ENCODE measurements at regions not wholly inside any gene's neighbourhood (a gene's known extent, or its start where the extent isn't known, plus 50 kb on each side); places are given as distances from the start of the nearest gene placed in this dataset.

DNA sequence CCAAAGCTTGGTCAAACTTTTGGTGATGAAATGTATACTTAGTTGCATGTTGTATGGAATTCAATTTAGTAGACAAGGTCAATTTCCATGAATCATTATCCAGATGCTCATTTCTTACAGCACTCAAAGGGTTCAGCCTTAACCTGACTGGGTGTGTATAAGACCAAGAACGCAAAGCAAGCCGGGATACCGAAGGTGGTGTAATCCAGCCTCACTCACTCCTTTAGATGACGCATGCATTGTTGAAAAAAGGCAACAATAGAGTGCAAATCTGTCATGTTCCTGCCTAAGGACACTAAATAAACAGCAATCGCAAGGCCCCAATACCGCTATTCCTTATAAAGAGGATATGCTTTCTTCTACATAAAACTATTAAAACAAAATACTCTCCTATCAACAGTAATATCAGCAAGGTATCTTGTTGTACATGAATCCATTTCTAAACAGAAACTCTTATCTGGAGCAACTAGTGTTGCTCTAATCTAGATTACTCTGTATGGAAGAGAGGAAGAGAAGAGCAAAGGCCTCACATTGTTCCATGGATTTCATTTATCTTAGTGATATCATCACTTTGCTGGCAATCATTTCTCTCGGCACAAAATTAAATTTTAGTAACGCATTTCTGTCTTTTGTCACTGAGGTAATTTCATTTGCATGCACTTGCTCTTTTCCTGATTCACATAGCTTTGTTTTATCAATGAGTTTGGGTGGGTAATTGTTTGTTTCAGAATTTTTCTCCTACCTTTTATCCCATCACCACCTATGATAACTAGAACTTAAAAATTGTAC is 96.2 kb downstream of the PLK2 start:
- TF ChIP-seq, protein P1, sequence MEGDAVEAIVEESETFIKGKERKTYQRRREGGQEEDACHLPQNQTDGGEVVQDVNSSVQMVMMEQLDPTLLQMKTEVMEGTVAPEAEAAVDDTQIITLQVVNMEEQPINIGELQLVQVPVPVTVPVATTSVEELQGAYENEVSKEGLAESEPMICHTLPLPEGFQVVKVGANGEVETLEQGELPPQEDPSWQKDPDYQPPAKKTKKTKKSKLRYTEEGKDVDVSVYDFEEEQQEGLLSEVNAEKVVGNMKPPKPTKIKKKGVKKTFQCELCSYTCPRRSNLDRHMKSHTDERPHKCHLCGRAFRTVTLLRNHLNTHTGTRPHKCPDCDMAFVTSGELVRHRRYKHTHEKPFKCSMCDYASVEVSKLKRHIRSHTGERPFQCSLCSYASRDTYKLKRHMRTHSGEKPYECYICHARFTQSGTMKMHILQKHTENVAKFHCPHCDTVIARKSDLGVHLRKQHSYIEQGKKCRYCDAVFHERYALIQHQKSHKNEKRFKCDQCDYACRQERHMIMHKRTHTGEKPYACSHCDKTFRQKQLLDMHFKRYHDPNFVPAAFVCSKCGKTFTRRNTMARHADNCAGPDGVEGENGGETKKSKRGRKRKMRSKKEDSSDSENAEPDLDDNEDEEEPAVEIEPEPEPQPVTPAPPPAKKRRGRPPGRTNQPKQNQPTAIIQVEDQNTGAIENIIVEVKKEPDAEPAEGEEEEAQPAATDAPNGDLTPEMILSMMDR (IDR thresholded peaks at IDR 0.05): no peak
- Histone ChIP-seq H3K27me3 (ENCODE audit: low read depth) (no peaks in the 10 kb centered on the region), H3K9me3 (no peaks in the 10 kb centered on the region), H3K4me3 (no peak overlapping the region), H3K36me3 (no peaks in the 10 kb centered on the region), H3K27ac (no peak overlapping the region), H3K4me1 (no peaks in the 10 kb centered on the region)
- DNase-seq: no peak
- intact Hi-C loops (cut with DNase I): no loop called here
- no peak for ATAC-seq

DNA sequence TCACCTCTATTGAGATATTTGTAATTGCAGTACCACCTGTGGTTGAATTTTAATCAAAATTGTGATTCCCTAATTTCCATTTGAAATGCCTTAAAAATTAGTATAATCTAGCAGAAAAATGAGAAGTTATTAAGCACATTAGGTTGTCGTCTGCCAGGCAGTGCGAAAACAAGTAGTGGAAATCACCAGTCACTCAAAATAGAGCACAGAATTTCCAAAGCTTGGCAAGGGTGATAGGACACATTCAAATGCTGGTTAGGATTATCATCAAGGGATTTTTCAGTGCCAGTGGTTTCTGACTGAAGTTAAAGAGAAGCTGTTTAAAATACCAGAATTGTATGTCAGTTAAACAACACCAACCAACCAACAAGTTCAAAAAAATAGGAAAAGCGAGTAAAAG is 97.8 kb downstream of the PLK2 start:
- H3K9me3 ChIP-seq: no peaks in the 10 kb centered on the region
- TF ChIP-seq, protein P1 (IDR thresholded peaks at IDR 0.05): no peak
- DNase-seq (no peak), ATAC-seq (no peak)
- intact Hi-C loops (cut with DNase I): no loop called here
- no peak overlapping the region for H3K4me3 ChIP-seq
- H3K27ac ChIP-seq: no peak overlapping the region
- H3K36me3 ChIP-seq: no peaks in the 10 kb centered on the region
- no peaks in the 10 kb centered on the region for H3K4me1 ChIP-seq
- no peaks in the 10 kb centered on the region for H3K27me3 ChIP-seq (ENCODE audit: low read depth)

DNA sequence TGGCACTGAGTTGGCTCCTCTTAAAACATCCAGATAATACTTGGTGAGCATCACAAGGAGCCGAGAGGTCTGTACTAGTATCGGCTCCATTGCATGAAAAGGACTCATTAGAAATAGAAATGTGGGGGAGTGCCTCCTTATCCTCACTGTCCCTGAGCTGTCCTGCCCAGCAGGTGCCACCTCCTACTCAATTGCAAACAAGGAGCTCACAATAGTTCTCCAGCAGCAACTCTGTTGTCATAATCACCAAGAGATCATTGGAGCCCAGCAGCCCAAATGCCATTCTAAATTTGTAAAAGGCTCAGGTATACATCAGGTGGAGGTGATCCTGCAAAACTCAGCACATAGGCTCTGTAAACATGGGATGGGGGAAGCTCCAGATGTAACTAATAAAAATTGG is 99.1 kb downstream of the PLK2 start:
- Histone ChIP-seq H3K27ac (no peak overlapping the region), H3K27me3 (ENCODE audit: low read depth) (no peaks in the 10 kb centered on the region), H3K36me3 (no peaks in the 10 kb centered on the region), H3K4me3 (no peak overlapping the region), H3K4me1 (no peaks in the 10 kb centered on the region), H3K9me3 (no peaks in the 10 kb centered on the region)
- DNase-seq (no peak), ATAC-seq (no peak)
- intact Hi-C loops (cut with DNase I): no loop called here
- TF ChIP-seq, protein P1 (IDR thresholded peaks at IDR 0.05): no peak

DNA sequence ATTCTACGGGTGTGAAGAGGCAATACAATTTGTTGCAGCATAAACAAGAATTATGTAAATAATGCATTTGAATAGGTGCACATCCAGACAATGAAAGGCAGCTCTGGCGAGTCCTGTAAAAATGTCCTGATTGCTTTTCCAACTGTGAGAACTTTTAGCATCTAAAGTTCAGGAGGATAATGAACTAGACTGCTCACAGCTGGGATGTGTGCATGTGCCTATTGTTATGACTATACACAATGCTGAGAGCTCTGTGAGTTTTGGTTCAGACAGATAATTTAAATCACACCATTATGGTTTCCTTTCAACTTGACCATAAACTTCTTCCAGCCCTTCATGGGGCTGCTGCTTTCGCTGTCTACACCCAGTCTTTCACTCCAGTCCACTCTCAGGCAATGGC is 99.9 kb downstream of the PLK2 start:
- Histone ChIP-seq H3K36me3 (no peaks in the 10 kb centered on the region), H3K9me3 (no peaks in the 10 kb centered on the region), H3K27ac (no peak overlapping the region), H3K4me3 (no peak overlapping the region), H3K4me1 (no peaks in the 10 kb centered on the region), H3K27me3 (ENCODE audit: low read depth) (no peaks in the 10 kb centered on the region)
- DNase-seq: no peak
- TF ChIP-seq, protein P1 (IDR thresholded peaks at IDR 0.05): no peak
- intact Hi-C loops (cut with DNase I): no loop called here
- ATAC-seq: no peak

DNA sequence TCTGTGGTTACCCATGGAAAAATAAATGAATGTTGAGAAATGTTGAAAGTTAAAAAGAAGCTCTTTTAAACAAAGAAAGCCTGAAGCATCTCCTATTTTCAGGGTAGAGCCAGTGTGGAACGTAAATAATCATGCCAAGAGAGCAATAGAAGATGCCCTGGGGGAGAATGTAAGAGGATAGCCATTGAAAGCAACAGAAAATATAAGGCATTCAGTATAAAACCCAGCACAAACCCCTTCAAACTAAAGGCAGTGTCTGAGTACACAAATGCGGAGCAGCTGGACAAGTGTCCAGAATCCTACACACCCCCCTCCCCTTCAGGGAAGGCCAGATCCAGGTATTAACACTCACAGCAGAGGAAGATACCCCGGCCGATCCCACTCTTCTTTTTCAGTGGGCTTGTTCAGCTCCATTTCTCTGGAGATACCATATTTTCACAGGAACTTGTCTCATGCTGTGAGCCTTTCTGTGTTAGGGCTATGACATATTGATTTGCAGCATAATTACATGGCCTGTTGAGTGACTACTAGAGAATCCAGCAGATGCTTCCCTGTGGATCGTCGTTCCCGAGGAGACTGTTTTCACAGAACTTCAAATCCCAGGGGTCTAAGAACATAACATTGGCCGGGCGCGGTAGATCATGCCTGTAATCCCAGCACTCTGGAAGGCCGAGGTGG is 101.2 kb downstream of the PLK2 start:
- Histone ChIP-seq H3K27ac (no peak overlapping the region), H3K36me3 (no peaks in the 10 kb centered on the region), H3K4me1 (no peaks in the 10 kb centered on the region), H3K27me3 (ENCODE audit: low read depth) (no peaks in the 10 kb centered on the region), H3K4me3 (no peak overlapping the region), H3K9me3 (no peaks in the 10 kb centered on the region)
- intact Hi-C loops (cut with DNase I): no loop called here
- ATAC-seq (no peak), DNase-seq (no peak)
- TF ChIP-seq, protein P1 (IDR thresholded peaks at IDR 0.05): no peak

All from lower lobe of right lung (tissue), 2 donors.